NCI-H128 (cell line): ENCODE measurements at regions not wholly inside any gene's neighbourhood (a gene's known extent, or its start where the extent isn't known, plus 50 kb on each side); places are given as distances from the start of the nearest gene placed in this dataset.

ENCODE experiments used
- DNase-seq: peaks from one replicate; lab custom pipeline; 2025; ENCODE audit not compliant: unreplicated experiment; lab: John Stamatoyannopoulos, UW

DNA sequence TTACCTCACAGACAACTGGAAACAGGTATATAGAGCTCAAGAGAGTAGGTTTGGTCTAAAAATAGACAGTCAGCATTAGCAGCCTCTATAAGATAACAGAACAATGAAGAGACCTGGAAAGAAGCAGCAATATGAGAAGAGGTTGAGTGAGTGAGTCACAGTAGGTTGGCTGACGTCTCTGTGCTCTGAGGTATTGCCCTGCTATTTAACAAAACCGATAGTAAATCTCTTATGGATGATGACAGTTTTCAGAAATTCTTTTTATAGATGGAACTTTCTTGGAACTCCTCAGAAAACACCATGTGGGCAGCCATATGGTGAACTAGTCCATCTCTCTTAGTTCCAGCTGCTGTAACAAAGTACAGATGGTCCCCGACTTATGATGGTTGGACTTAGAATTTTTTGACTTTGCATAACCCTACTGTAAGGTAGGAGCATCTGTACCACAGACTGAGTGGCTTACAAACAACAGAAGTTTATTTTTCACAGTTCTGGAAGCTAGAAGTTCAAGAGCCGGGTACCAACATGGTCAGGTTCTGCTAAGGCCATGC lies 123.5 kb downstream of the MBD2 start:
- no peak for DNase-seq

DNA sequence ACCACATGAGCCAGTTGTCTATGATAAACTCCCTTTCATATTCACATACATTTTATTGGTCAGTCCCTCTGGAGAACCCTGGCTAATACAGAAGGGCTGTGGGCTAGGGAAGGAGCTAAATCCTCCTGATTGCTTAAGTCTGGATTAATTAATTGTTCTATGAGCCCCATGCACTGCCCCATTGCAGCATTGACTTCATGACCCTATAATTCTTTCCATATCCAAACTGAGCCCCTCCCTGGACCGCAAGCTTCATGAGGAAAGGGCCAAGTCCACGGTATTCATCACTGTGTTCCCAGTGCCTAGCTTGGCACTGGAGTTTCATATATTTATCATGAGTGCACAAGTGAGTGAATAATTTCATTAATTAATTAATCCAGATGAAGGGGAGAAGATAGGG lies 124.0 kb downstream of the MBD2 start:
- no peak for DNase-seq

DNA sequence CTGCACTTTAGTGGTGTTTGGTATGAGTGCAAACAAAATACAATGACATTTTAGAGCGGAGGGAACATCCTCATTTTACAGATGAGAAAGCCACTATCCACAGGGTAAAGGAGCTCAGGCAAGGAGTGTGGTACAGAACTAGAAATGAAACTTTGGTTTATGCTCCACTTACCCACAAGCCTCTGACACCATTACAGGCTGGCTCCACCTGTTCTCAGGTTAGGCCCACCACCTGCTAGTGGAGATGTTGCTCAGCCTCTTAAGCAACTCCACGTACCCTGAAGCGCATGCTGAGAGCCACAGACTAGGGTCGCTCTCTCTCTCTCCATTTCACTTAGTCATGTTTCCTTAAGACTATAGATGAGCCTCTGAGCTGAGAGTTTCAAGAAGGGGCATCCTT lies 130.0 kb downstream of the MBD2 start:
- DNase-seq: no peak

DNA sequence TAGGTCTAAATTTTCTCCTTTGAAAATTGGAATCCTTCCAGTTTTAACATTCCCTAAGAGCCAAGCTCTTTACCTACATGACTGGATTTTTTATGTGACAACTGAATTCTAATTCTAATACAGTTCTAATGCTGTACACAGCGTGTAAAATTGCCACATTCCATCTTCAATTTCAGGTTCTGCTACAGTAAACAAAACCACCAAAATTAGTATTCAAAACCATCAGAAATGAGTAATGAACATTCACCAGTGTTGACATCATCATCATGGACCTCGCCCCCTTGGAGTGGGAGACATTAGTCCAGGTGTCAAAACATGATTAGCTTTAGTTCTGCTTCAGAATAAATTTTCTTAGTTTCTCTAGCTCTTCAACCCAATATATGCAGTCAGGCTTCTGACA lies 133.6 kb downstream of the MBD2 start:
- no peak for DNase-seq

DNA sequence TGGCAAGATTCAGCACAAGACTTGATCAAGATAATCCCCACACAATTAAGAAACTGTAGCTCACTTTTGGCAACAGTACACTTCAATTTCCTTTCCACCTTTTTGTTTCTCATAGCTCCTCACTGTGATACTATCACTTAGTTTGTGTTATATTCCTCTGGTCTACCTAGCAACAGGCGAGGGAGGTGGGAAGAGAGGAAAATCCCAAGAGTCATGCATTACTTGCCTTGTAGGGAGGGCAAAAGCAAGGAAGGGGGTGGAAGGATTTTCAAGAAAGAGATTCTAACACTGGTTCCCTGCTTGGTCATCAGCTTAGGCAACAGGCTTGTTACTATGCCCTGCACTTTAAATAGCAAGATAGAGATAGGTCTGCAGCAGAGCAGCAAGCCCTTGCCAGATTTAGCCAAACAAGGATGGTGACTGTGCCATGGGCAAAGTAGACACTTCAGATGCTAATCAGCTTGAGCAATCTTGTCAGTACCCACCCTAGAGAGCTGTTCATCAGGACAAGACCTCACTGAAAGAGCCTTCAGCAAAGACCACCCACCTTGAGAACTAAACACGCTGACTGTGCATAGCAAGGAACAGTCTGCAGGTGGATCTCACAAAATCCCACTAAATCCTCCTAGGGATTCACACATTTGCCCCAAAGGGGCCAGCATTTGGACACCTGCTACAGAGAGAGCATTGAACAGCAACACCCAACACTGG lies 134.6 kb downstream of the MBD2 start:
- DNase-seq: no peak

DNA sequence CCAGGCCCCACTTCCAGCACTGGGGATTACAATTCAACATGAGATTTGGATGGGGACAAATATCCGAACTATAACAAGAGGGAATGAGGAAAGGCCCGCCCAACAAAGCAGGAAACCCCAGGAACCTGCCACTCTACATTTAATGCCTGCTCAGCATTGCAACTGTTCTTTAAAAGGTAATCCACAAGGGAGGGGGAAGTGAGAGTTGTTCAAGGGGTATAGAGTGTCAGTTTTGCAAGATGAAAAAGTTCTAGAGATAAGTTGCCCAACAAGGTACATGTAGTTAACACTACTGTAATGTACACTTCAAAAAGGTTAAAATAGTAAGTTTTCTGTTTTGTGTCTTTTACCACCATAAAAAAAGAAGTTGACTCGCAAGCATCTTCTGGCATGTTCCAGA lies 137.6 kb downstream of the MBD2 start:
- DNase-seq: no peak

DNA sequence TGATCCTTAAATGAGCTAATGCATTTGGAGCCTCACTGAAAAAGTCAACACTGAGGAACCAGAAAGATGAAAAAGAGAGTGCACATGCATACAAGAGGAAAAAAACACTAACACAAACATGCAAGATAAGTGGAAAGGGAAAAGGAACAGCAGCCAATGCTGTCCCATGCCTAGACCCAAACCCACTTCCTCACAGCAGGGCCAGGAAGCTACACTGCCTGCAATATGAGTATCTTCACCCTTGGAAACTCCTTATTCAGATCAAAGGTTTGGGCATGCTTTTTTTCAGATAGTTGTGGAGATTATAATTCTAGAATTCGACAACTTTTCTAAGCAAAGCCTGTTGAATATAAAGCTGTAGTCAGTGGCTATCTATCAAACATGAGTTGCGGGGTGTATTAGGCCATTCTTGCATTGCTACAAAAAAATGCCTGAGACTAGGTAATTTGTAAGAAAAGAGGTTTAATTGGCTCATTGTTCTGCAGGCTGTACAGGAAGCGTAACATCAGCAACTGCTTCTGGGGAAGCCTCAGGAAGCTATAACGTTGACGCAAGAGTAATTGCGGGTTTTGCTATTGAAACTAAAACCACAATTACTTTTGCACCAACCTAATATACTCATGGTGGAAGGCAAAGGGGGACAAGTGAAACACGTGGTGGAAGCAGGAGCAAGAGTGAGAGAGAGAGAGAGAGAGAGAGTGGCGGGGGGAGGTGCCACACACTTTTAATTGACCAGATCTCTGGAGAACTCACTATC lies 138.2 kb downstream of the MBD2 start:
- no peak for DNase-seq

DNA sequence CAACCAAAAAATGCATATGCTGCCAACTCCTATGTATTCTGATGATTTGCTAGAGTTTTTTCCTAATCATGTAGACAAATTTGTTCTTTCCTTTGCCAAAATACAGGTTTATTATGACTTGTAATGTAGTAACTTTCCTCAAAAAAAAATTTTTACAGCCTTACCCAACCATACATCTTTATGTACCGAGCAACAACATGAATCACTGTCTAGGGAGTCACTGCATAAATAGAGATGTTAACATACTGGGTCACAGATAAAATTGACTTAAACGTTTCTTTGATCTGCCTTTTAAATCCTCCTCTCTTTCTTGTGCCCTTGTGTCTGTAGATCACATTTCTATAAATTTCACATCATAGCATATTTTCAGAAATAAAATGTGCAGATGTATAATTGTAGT lies 143.6 kb downstream of the MBD2 start:
- DNase-seq: no peak

DNA sequence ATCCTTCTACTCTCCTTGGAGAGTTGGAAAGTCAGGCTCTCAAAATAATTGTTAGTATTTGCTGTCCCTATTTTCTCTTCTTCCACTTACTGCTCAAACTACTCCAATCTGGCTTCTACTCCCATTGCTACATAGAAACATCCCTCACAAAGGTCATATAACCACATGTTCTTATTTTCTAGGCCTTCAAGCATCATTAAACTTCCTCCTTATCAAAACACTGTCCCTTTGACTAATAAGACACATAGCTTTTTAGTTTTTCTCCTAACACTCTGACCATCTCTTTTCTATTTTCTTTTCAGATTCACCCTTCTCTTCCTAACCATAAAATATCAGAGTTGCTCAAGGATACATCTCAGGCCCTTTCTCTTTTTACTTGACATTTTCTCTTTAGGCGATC lies 148.3 kb downstream of the MBD2 start:
- DNase-seq: no peak

DNA sequence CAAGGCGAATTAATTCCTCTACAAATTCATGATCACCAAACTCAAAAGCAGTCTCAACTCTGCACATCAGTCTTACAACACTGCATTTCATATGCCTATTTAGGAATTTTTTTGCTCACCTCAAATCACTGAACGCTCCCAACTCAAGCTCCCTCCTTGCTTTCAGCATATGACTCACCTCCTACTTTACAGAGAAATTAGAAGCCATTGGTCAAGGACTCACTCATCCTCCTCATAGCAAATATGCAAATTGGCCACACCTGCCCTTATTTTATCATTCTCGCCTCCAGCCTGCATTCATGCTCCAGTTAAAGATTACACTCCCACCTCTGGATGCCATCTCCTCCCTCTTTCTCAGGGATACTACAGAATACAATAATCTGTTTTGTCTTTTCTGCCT lies 148.8 kb downstream of the MBD2 start:
- DNase-seq: no peak

DNA sequence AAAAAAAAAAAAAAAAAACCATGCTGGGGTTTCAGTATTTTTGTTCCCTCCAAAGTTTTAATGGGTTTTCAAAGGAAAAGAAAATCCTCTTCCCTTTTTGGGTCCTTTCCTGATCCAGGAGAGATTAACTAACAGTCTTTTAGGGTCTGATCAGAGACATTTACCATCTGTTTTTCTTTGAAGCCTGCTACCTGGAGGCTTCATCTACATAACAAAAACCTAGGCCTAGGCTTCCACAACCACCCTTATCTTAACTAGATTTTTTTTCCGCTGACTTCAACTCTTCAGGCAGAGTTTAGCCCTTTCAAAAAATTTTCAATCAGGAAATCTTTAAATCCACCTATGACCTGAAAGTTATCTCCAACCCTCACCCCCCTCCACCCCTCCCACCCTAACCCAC lies 154.7 kb downstream of the MBD2 start:
- no peak for DNase-seq

DNA sequence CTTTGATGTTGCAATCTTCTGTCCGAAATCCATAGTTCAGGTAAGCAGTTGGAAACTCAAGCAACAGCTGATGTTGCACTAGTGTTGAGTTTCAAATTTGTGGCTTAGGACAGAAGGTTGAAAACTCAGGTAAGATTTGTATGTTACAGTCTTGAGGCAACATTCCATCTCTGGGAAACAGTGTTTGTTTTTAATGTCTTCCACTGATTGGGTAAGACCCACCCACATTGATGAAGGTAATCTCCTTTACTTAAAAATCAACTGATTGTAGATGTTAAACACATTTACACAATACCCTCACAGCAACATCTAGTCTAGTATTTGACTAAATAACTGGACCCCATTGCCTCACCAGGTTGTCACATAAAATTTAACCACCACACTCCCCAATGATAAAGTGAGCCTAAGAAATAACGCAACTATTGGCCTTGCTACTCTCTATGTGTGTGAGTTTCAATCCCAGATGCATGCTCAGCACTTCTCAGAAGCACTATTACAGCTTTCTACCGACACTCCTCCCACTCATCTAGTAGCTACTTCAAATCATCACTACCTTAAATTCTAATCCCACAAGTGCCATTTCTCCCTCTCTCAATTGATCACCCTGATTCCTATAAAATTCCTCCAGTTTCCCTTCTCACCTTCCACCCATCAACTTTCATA lies 164.0 kb downstream of the MBD2 start:
- DNase-seq: no peak

DNA sequence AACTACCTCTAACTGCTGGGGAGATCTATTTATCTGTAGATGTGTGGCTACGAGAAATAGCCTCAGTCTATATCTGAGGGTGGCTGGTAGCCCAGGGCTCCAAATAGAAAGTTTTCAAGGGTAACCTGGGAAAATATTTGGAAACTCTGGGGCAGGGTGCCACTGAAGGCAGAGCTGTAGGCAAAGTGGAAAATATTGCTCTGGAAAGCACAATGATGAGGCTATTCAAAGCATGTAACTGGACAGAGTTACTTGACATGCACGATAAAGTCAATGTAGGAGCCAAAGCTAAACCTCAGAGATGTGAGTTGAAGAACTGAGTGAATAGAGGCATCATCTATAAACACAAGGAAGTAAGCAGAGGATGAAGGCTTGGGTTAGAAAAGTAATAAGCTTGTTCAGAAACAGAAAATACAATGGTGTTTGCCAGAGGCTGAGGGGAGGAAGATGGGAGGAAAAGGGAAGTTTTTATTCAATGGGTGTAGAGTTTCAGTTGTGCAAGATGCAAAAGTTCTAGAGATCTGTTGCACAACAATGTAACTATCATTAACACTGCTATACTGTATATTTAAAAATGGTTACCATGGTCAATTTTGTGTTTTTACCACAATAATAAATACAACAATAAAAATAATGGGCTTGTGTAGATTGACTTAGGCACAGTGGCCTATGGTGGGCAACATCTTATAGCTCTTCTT lies 171.6 kb downstream of the MBD2 start:
- no peak for DNase-seq

DNA sequence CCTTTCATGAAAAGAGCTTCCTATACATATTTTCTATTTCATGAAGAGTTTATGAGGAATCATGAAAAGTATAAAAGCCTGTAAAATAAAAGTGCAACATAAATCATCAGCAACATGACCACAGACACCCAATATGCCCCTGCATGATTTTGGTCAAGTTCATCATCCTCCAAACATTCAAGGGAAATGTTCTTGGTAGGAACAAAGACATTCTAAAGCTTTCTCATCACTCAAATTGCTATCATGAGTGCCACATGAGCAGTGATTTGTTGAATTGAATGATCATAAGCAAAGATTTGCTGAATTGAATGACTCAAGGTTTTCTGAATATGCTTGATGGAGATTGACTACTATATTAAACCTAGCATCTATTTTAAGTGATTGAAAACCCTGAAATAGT lies 172.2 kb downstream of the MBD2 start:
- DNase-seq: no peak

DNA sequence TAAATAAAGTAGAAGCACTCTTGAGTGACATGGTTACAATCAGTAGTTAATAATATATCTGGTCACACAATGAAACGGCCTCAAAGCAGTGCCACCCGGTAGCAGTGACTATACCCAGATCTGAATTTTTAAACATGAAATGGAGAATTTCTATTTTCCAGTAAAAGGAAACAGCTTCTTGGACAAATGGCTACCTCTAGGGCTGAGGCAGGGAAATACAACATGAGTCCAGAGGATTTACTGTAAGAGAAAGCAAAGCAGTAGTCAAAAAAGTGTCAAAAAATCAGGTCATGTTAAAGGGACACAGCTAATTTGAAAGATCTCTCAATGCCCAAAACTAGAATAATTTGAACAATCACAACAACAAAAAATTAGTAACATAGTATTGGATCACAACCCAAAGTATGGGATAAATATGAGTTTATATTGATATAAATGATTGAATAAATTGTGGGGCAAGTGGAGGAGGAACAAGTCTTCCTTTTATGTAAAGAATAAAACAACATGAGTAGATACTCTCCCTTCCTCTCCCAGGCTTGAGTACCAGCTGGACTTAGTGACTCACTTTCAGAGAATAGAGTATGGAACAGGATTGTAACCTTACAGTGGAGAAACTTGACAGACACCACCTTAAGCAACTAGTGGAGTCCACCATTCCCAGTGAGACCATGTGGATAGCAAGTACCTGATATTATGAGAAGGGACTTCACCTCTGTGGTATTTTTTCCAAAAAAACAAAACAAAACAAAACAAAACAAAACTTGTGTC lies 180.8 kb downstream of the MBD2 start:
- DNase-seq: no peak

DNA sequence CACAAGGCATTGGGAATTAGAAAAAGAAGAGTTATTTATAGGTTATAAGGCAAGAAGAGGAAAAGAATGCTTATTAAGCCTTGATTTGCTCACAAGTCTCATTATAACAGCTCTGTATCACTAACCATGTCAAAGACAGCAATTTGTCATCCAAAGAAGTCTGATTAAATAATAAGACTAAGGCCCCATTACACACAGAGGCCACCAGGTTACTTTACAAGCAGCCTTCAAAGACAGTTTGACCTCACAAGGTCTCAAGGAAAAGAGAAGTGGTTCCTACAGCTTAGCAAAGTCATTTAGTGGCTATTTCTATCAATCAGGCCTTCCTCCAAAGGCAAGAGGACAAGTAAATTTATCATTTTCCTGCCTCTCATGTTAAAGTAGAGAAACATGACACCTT lies 188.5 kb downstream of the MBD2 start:
- DNase-seq: no peak

DNA sequence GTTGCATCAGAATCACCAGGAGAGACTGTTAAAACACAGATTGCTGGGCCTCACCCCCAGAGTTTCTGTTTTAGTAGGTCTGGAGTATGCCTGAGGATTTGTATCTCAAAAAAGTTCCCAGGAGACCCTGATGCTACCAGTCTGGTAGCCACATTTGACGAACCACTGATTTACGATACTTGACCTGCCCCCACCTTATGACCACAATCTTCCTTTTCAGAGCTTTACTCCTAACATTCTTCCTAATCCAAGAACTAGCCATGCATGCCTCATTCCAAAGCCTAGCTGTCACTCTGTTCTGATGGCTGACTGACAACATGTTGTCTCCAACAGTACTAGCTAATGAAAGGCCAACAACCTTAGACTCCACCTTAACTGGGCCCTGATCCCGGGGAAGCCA lies 191.4 kb downstream of the MBD2 start:
- DNase-seq: no peak

DNA sequence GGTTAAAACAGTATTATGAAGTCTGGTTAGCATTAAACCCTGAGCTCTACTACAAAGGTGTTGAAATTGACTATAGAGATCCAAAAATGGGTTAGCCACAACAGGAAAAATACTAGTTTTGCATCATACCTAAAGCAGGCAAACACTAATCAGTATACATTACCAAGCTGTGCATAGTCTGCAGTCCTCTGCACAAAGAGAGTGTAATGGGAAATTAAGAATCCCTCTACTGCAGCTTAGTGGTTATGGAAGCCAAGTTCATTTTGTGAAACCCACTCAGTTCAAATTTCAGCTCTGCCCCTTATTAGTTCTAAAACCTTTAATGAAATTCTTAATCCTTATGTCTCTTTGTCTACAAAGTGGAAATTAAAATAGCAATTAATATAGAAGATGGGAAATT lies 192.1 kb downstream of the MBD2 start:
- DNase-seq: no peak

DNA sequence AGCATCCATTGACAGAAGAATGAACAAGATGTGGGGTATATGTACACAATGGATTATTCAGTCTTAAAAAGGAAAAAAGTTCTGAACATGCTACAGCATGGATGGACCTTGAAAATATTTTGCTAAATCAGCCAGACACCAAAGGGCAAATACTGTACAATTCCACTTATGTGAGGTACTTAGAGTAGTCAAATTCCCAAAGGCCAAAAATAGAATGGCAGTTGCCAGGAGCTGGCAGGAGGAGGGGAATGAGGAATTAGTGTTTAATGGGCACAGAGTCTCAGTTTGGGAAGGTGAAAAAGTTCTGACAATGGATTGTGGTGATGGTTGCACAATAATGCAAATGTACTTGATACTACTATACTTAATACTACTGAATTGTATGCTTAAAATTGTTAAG lies 193.2 kb downstream of the MBD2 start:
- DNase-seq: no peak

DNA sequence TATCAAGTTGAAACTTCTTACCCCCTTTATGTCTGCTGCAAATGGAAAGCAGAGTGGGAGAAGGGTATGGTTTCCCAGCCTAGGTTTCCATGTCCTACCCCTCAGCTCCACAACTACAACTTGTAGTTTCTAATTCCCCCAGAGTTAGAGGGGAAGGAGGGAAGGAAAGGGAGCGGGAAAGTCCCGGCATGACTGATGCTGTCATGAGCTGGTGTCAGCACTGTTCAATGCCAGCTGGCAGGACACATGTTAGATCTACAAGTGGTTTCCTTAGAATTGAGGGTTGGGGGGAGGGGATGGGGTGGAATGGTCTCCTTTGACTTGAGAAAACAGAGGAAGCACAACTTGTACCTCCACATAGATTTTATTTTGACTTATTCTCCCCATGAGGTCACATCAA lies 194.0 kb downstream of the MBD2 start:
- no peak for DNase-seq

DNA sequence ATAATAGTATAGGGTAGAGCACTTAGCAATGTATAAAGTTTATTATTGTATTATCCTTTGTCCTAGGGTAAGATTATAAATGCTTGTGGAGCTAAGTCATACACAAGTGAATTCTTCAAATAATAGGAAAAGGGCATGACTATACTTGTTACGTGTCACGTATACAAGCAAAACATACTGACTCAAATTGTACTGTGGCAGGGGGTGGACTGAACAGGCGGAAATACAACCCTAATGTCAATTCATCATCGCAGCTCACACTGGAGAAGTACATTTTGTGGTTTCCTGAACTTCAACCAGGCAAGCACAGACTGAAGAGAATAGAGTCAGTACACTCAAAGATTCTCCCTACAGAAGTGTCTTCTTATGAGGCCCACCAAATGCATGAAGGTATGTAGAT lies 201.0 kb downstream of the MBD2 start:
- no peak for DNase-seq
